NCI-H510A treated with DMSO at 0.1 percent for 48 hours (cell line): ENCODE measurements at regions not wholly inside any gene's neighbourhood (a gene's known extent, or its start where the extent isn't known, plus 50 kb on each side); places are given as distances from the start of the nearest gene placed in this dataset.
"Not testable (repeated sequence)": the region's sequence is repeated elsewhere in the genome, so short reads cannot be mapped to it uniquely, and the experiment has no call there.

ENCODE experiments used
- DNase-seq: peaks from one replicate; lab custom pipeline; 2025; lab: John Stamatoyannopoulos, UW

DNA sequence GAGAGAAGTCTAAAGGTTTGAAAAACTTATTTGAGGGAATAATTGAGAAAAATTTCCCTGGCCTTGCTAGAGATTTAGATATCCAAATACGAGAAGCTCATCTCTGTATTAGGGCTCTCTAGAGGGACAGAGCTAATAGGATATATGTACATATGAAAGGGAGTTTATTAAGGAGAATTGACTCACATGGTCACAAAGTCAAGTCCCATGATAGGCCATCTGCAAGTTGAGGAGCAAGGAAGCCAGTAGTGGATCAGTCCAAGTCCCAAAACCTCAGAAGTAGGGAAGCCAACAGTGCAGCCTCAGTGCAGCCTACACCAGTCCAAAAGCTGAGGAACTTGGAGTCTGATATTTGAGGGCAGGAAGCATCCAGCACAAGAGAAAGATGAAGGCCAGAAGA, 126.7 kb downstream of the PJA2 start:
- not testable (repeated sequence) for DNase-seq

DNA sequence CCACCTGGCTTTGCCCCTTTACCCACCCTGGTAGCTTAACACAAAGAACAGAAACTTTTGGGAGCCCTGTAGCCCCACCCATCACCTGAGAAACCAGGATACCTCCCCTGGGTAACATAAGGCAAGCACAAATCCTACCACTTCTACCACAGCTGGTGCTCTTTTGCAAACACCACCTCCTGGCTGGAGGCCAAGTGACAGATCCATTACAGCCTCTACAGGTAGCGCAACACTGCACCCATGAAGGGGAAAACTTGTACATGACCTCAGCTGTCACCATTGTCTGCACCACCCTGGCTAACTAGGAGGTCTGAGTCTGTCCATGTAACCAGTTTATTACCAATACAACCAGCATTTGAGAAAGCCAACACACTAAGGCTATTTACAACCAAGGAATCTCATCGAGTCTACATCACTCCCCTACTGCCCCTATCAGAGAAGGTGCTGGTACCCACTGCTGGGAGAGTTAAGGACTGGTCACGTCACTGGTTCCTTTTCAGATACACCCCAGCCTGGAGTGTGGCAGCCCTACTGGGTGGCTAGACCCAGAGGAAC, 128.6 kb downstream of the PJA2 start:
- DNase-seq: peak; percentile 86

DNA sequence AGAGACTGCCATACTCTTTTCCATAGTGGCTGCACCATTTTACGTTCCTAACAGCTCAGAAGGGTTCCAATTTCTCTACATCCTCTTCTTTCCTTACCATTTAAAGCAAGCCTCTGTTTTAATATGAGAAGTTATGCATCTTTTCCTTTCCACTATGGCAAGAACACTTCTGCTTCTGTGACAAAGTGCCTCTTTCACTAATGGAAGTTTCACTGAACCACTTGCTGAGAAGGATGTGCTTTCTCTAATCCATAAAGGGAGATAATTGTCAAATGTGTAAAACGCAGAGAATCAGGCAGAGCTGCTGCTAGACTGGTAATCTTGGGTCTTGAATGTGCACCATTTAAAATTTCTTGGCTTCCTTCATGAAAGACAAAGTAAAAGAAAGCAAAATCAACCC, 131.6 kb downstream of the PJA2 start:
- no peak for DNase-seq

DNA sequence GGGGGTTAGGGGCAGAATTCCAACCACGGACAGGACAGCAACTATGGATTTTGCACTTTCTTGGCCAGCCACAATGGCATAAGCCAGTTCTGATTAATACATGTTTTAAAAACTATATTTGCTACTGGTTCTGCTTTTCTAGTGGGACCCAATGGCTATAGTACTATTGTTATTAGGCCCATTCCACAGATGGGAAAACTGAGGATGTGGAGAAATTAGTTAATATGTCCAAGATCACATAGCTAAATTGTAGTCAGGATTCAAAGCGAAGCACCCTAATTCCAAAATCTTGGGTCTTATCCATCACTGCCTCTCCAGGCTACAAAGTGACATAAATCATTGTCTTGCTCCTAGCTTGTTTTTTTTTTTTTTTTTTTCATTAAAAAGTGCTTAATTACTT, 133.9 kb downstream of the PJA2 start:
- DNase-seq: no peak

DNA sequence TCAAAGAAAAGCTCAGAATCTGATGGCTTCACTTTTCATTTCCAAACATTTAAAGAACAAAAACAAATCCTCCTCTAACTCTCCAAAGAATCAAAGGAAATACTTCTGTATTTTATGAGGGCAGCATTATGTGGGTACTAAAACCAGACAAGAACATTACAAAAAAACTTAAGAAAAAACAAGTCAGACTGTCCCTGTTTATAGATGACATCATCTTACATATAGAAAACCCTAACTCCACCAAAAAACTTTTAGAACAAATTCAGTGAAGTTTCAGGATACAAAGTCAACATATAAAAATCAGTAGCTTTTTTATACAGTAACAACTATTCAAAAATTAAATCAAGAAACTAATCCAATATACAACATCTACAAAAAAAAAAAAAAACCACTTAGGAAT, 136.2 kb downstream of the PJA2 start:
- DNase-seq: no peak

DNA sequence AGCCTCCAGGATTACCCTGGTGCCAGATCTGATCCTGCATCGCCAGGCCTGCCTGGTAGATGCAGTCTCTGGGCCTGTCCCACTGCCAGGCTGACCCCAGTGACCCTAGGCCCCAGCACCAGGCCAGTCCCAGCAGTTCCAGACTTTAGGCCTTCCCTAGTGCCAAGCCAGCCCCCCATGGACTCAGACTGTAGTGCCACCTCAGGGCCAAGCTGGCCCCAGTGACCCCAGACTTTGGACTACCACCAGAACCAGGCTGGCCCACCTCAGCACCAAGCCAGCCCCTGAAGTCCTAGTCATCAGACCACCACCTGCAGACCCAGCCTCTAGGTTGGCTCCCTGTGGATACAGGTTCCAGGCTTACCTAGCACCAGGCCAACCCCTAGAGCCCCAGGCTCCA, 142.5 kb downstream of the PJA2 start:
- DNase-seq: no peak

DNA sequence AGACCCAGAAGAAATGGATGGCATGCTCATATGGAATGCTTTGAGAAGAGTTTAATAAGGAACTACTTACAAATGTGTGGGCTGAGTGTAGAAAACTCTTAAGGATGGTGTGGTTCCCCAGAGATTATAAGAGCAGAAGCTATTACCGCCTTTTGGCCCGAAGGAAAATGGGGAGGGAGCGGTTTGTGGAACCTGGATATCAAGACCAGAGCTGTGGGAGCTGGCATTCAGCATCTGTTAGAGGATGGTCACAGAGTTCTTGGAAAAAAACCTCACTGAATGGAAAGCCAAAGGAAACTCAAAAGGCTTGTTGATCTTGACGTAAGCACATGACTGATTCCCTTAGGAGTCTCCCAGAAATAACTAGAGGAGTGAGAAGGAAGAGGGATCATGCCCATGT, 151.0 kb downstream of the PJA2 start:
- no peak for DNase-seq

DNA sequence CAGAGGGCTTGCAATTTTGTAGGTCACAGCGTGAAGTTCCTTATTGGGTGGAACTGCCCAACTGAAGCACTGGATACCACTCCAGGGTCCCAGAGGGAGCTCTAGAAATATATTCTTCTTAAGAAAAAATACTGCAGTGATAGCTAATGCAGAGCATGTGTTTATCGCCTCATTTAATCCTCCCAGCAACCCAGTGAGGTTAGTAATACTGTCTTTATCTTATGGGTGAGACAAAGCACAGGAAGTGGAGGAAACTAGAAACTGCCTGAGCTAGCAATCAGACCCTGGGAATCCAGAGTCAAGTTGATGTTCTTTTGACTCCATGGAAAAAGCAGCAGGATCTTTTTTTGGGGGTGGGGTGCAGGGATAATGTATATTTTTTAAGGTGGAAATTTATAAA, 153.3 kb downstream of the PJA2 start:
- no peak for DNase-seq

DNA sequence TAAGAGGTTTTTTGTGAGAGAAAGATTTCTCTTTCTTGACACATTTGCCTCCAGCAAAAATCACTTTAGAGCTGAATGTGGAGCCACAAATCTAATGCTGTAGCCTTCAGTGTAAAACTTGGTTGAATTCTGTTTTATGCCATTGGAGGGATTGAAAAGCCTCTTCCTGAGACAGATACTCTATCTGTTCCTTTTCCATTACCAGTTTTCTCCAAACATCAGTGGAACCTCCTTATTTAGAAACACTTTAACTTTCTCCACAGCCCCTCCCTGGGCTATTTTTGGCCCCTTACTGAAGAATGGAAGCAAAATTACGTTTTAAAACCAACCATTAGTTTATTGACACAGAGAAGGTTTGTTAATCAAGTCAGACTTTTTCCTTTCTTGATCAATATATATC, 155.3 kb downstream of the PJA2 start:
- no peak for DNase-seq

DNA sequence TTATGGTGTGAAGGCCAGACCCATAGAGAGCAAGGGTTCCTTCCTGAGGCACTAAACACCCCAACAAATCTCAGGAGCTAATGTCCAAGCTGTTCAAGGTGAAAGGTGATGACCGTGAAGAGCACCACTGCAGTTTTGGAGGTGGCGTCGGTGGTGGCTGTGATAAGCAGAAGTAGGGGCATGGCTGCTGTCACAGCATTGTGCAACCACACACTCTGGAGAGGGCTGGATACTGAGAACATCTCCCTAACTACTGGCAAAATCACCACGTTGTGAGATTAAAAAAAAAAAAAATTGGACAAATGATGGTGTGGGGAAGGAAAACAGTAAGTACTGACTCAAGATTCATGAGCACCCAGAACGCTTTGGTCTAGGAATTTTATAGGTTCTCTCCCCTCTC, 156.5 kb downstream of the PJA2 start:
- no peak for DNase-seq

DNA sequence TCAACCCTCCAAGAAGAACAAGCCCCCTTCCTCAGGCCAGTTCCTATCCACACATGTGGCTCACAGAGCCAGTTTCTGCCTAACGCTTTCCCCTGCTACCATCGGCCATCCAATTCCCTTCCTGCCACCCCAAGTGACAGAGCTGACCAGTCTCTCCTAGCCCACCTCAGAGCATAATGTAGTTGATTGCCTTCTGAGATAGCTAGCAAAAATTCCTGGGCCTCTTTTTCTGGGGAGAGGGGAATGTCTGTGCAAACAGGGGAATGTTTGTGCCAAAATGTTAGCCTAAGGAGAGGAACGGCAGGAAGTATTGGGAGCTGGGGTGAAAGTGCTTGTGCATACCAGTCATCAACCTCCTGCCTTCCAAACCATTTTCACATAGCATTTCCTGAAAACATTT, 157.0 kb downstream of the PJA2 start:
- DNase-seq: no peak

DNA sequence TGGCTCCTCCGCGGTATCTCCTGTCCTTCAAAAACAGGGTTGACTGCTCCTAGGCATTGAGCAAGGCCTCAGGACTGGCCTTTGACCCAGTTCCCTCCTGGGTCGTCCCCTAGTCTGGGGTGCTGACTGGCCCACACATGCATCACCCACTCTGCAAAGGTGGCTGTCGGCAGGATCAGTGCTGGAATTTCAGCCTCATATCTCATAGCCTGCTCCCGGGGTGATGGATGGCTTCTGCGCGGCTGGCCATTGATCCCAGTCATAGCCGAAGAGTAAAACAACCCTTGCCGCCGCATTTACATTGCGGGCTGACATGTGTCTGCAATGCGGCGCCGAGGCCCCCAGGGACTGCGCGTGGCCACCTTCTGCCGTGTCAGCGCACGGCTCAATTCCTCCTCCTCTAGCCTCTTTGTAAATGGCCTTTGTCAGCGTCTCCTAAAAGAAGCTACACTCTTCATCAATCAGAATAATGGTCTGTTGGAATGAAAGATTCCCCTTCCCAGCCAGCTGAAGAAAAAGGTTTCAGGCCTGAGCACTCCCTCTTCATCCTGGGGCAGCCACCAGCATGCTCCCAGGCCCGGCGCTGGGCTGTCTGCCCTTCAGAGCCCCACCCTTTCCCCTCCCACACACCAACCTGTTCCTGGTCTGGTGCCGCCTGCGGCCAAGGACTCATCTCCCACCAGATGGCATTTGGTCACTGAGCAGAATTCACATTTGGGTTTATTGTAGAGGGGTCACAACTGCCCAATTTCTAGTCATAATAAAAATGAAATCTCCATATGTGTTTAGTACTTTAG, 159.0 kb downstream of the PJA2 start:
- no peak for DNase-seq

DNA sequence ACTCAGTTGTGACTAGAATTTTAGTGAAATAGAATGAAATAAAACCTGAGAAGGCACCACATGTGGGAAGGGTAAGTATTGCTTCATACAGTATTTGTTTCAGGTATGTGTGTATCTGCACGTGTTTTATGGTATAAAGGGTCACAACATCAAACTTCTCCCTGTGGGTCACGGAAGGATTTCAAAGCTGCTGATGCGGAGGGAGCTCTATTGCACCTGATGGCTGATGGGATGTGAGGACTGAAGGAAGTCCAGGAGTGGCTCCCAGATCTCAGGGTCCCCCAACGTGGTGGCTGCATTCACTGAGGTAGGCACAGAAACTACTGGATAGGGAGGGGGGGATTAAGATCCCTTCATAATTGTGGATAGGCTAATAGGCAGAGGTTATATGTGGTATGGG, 159.7 kb downstream of the PJA2 start:
- no peak for DNase-seq

DNA sequence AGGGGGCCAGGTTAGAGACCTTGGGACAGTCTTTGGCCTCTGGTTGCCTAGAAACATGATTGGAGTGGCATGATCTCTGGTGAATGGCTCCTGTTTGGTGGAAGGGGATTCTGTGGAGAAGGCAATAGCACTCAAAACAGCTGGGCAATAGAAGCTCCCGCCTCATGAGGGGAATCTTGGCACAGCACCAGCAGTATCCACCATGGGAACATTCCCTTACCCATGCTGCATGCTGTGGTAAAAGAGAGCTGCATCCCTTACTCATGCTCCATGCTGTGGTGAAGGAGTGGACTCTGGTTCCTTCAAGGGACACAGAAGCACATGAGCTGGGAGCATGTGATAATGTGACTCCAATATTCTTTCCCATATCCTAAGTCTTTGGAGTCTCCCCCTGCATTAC, 160.6 kb downstream of the PJA2 start:
- DNase-seq: no peak

DNA sequence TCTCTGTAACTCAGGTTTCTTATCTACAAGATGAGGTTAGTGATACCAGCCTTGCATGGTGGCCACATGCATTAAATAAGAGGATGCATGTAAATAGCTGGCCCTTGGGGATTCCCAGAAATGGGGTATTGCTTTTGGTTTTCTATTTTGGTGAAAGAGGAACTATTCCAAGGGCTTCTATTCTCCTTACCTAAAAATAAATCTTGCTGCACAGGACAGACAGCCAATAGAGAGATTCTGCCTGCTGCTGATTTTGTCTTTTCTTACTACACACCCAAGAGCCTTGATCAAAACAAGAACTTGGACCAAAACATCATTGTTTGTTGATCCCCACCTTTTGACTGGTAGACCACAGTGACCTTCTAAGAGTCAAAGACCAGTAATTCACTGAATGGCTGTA, 161.8 kb downstream of the PJA2 start:
- DNase-seq: no peak

DNA sequence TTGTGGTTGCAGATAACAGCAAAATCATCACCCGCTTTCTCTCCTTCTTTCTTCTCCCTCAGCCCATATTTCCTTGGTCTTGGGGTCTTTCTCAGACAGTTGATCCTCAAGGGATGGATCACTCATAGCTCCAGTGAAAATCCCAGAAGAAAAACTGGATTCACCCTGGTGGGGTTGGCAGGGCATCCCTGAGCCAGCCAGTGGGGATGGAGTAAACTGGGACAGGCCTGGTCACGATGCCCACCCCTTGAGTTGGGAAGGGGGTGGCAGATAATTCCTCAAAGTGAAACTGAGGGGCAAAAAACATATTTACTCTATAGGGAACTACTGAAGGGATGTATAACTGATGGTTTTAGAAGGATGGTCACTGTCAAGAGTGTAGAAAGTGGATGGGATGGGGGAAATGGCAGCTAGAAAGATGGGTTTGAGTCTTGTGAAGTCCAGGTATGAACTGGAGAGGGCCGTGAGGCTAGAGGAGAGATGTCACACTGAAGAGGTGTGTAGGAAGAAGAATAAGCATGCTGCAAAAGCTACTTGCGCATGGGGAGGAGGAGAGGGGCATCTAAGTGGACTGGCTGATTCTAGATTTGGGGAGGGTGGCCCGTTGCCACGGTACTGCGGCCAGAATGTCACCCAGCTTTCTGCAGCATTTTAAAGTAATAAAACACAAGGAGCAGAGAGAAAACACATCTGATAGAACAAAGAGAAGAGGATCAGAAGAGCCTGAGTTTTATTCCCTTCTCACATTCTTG, 162.8 kb downstream of the PJA2 start:
- no peak for DNase-seq
